Suppressor macrophage treated with lipopolysaccharide for 4 hours (primary cell): ENCODE measurements at regions not wholly inside any gene's neighbourhood (a gene's known extent, or its start where the extent isn't known, plus 50 kb on each side); places are given as distances from the start of the nearest gene placed in this dataset.
"Not testable (repeated sequence)": the region's sequence is repeated elsewhere in the genome, so short reads cannot be mapped to it uniquely, and the experiment has no call there.

Source experiments
- DNase-seq: peaks from one replicate; pipeline ENCODE4 v3.0.0-alpha.2; 2020

GRCh38 chr5:117763271-117763670, 1188.6 kb upstream of the SEMA6A start:
- DNase-seq, result no peak

- DNase-seq, result no peak
Measured at GRCh38 chr5:117761186-117761585, 1186.6 kb upstream of the SEMA6A start.

GRCh38 chr5:117759849-117760499, 1185.4 kb upstream of the SEMA6A start:
- DNase-seq, result no peak

GRCh38 chr5:117752403-117752802, 1177.8 kb upstream of the SEMA6A start:
- DNase-seq, result no peak

GRCh38 chr5:117748336-117748735, 1173.7 kb upstream of the SEMA6A start:
- no peak for DNase-seq

GRCh38 chr5:117743337-117743736, 1168.7 kb upstream of the SEMA6A start:
- DNase-seq, result no peak

- DNase-seq, result no peak
Measured at GRCh38 chr5:117741655-117742206, 1167.1 kb upstream of the SEMA6A start.

- no peak for DNase-seq
Measured at GRCh38 chr5:117740268-117740667, 1165.6 kb upstream of the SEMA6A start.

GRCh38 chr5:117738571-117738970, 1163.9 kb upstream of the SEMA6A start:
- DNase-seq, result no peak

- DNase-seq, result no peak
Measured at GRCh38 chr5:117736698-117737097, 1162.1 kb upstream of the SEMA6A start.

- DNase-seq, result no peak
Measured at GRCh38 chr5:117734056-117734455, 1159.4 kb upstream of the SEMA6A start.

GRCh38 chr5:117733051-117733450, 1158.4 kb upstream of the SEMA6A start:
- no peak for DNase-seq

- DNase-seq, result no peak
Measured at GRCh38 chr5:117732264-117732663, 1157.6 kb upstream of the SEMA6A start.

GRCh38 chr5:117731446-117731845, 1156.8 kb upstream of the SEMA6A start:
- DNase-seq, result no peak

GRCh38 chr5:117720784-117721183, 1146.2 kb upstream of the SEMA6A start:
- DNase-seq, result not testable (repeated sequence)

GRCh38 chr5:117719413-117719812, 1144.8 kb upstream of the SEMA6A start:
- DNase-seq, result no peak

GRCh38 chr5:117713585-117714198, 1139.1 kb upstream of the SEMA6A start:
- no peak for DNase-seq

- DNase-seq, result no peak
Measured at GRCh38 chr5:117701062-117701461, 1126.4 kb upstream of the SEMA6A start.

- no peak for DNase-seq
Measured at GRCh38 chr5:117692606-117693005, 1118.0 kb upstream of the SEMA6A start.

GRCh38 chr5:117691081-117691870, 1116.7 kb upstream of the SEMA6A start:
- DNase-seq, result no peak

- no peak for DNase-seq
Measured at GRCh38 chr5:117690612-117691011, 1116.0 kb upstream of the SEMA6A start.

- no peak for DNase-seq
Measured at GRCh38 chr5:117686926-117687325, 1112.3 kb upstream of the SEMA6A start.

- no peak for DNase-seq
Measured at GRCh38 chr5:117682416-117682815, 1107.8 kb upstream of the SEMA6A start.
